ENCODE measurements at regions not wholly inside any gene's neighbourhood (a gene's known extent, or its start where the extent isn't known, plus 50 kb on each side); places are given as distances from the start of the nearest gene placed in this dataset.

DNA sequence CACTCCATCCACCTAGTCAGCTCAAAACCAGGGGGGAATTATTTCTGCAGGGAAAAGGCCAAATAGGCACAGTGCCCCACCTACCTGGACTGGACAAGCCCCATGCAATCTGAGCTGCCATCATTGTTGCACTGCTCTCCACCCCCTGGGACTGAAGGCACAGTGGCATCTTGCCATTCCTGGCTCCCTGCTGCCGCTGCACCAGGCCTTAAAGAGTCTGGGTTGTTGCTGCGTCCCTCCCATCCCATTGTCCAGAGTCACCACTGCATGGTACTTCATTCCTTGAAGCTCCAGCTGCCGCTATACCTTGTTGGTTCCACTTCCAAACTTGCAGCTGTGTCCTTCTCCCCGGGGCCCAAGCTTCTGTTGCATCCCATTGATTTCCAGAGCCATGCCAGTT, 629.7 kb downstream of the STIM2 start:
- DNase-seq (ENCODE audit: low spot score), result no peak

DNA sequence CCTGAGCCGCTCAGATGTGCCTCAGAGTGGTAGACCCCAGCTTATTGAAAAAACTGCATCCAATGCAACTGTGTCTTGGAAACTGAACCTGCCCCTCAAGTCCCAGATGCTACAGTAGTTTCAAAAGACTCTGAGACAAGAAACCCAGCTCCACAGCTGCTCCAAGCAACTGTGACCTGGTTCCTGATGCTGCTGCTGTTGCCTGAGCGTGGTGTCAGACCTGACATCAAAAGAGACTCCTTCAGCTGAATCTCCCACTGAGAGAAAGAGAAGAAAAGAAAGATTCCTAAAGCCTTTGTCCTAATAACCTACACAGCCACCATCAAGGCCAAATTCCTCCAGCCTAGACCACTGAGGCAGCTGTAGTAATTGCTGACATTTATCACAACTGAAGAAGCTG, 630.1 kb downstream of the STIM2 start:
- DNase-seq (ENCODE audit: low spot score), result no peak

DNA sequence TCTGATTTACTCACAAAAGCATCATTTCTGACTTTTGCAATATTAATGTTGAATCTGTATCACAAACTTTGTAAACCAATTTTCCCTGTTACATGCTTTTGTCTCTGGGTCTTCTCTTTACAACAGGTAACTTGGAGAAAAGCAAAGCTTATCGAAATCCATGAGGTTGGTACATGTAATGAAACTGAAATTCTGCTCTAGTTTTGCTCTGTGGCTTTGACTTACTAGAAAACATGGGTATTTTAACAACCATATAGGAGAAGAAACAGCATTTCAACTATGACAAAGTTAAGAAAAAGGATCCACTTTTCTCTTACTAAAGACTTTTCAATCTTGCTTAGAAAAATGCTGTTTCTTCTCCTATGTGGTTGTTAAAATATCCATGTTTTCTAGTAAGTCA, 645.8 kb downstream of the STIM2 start:
- DNase-seq (ENCODE audit: low spot score), result no peak

DNA sequence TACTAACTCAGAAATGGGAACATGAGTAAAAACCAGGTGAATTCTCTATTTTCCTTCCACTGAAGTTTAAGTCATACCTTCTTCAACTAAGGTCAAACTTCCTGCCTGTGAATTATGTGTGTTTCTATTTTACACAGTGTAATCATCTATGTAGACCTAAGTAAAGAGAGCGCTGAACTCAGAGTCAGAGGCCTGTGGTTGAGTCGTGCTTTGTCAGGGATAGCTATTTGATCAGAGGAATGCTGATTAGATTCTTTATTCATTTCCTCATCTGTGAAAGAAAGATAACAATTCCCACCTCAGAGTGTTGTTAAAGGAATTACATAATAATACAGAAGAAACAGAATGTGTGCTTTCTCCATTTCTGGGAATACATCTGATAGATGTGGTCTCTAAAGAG, 654.1 kb downstream of the STIM2 start:
- DNase-seq (ENCODE audit: low spot score), result no peak

DNA sequence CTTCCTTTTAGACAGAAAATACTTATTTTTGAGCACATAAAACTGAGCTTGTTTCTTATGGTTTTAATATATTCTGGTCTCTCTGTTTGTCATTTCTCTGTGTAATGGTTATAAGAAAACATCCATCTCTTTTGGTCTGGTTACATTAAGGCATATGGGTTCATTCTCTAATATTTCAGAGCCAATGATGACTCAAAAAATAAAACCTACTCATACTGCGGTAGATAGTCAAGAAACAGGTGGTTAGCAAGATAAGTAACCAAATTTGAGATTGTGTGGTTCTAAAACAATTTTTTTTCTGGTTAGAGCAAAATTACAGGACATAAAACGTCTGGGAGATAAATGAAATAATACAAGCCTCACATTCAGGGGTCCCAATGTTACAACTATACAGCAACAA, 654.5 kb downstream of the STIM2 start:
- no peak for DNase-seq (ENCODE audit: low spot score)

DNA sequence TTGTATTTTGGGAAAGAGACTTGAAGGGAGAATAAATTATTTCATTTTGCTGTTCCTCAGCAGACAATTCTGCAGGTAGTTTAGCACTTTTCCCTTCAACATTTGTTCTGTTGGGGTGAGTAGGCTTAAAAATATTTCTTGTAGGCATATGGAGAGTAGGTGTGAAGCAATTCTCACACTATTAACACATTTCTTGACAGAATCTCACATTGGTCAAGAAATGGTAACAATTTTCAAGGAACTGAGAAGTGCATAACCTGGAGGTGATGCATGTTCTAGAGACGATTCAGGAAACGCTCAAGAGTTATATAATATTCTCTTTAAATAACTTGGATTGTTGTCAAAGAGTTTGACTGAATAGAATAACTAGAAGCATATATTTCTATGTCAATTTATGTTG, 658.2 kb downstream of the STIM2 start:
- DNase-seq (ENCODE audit: low spot score), result no peak

DNA sequence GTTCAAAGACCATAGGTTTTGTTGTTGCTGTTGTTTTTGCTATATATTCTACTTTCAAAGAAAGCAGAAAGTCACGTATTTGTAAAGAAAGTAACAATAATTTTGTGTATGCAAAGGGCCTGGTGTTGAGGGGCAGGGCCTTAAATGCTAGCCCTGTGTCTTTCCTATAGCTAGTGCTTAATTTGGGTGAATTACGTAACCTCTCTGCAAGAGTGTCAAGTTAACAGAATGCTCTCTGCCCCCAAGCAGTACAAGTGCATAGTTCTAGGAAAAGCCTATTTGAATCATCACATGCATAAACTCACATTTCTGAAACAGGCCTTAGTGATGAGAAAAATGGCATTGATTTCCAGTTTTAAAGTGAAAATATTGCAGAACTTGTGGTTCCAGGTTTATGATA, 663.6 kb downstream of the STIM2 start:
- DNase-seq (ENCODE audit: low spot score), result no peak

DNA sequence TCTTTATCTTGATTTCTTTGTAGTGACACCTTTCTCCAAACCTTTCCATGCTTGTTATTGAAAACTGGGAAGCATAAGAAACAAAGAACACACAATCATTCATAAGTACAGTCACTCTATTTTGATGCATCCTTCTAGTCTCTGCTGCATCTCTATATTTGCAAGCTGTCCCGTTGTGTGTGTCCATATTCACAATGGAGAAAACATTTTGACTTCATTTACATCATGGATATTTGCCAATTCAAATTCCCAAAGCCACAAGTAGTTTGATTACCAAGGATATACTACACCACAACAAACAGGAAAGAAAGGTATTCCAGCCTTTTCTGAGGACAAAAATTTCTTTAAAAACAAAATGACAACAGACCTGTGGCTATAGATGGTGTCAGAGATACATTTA, 673.8 kb downstream of the STIM2 start:
- no peak for DNase-seq (ENCODE audit: low spot score)

DNA sequence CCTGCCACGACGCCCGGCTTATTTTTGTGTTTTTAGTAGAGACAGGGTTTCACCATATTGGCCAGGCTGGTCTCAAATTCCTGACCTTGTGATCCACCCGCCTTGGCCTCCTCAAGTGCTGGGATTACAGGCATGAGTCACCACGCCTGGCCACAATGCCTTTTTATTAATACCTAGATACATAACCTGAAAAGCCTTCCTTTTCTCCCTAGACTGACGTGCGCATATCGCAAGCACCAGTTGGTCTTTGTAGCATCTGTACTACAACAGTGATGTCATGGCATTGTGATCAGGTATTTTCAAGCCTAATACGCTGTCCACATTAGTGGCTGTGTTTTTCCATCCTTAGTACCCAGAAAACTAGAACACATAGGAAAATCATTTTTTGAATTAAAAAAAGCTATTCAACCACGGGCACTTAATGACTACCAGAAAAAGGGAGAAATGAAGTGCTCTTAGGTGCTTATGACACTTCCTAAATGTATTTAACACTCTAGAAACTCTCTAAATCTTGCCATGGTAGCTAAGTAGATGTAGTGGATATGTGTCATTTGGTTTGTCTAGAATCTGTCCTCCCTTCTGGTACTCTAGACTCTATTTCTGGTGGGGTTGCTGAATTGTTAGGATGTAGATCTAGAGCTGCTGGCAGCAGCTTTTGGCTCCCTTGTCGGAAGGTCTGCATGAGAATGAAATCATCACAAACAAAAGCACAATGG, 707.8 kb downstream of the STIM2 start:
- no peak for DNase-seq (ENCODE audit: low spot score)

DNA sequence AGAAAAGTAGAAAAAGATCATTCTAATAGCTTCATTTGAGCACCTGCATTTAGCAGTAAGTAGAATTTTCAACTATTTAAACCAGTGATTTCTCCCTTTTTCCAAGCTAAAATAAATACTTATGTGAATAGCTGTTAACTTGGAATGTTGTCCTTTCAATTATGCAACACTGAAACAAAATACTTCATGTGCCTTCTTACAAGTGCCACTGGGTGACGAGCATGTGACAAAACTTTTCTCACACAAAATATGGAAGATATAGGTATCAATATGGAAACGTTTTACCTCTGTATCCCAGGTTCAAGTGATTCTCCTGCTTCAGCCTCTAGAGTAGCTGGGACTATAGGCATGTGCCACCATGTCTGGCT, 708.3 kb downstream of the STIM2 start:
- no peak for DNase-seq (ENCODE audit: low spot score)

DNA sequence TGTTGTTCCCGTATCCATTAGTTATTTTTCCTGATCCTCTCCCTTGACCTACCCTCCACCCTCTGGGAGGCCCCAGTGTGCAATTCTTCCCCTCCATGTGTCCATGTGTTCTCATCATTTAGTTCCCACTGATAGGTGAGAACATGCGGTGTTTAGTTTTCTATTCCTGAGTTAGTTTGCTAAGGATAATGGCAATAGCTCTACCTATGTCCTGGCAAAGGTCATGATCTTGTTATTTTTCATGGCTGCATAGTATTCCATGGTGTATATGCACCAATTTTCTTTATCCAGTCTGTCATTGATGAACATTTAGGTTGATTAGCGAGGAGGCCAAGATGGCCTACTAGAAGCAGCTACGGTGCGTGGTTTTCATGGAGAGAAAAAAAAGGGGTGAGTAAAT, 714.1 kb downstream of the STIM2 start:
- no peak for DNase-seq (ENCODE audit: low spot score)

DNA sequence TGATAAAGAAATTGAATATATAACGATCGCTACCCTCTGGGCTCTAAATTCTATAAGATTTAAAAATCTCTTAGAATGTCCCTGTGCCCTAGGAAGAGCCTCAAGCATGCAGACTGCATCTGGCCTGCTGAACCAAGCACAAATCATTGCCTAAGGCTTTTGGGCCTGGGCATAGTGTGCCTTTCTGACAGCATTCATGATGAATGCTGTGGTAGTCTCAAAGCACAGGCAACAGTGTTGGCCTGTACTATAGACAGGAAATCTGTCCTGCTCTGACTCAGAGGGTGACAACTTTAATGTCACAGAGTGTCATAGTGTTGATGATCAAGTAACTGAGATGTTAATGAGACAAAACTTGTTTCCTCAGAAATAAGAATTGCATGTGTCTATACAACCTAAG, 717.3 kb downstream of the STIM2 start:
- no peak for DNase-seq (ENCODE audit: low spot score)

DNA sequence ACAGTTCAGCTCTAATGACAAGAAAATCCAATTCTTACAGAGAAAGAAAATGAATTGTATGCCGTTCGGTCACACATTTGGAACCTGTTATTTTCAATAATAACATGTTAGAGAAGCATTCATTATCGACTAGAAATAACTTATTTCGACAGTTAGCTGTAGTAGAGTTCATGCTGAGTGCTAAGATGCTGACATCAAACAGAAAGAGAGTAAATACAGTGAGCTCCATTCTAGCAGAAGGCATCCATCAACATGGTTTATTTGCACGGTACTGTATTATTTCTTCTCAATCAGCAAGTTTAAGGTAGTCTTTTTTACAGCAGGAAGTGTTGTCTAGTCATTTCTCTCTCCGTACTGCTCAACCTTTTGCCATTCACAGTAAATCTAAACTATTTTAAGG, 732.1 kb downstream of the STIM2 start:
- DNase-seq (ENCODE audit: low spot score), result no peak

DNA sequence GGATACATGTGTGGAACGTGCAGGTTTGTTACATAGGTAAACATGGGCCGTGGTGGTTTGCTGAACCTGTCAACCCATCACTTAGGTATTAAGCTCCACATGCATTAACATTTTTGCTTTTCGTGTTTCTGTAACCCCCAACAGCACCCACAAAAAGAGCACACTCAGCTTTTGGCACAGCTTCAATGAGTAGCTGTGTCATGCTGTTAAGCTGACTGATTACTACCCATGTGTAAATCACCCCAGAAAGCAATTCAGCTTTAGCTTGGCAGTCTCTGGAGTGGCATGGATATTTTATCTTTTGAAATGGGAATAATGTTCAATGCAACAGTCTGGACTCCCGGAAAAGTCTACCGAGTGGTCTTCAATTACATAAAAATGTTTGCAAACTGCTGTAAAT, 734.3 kb downstream of the STIM2 start:
- DNase-seq (ENCODE audit: low spot score), result no peak

DNA sequence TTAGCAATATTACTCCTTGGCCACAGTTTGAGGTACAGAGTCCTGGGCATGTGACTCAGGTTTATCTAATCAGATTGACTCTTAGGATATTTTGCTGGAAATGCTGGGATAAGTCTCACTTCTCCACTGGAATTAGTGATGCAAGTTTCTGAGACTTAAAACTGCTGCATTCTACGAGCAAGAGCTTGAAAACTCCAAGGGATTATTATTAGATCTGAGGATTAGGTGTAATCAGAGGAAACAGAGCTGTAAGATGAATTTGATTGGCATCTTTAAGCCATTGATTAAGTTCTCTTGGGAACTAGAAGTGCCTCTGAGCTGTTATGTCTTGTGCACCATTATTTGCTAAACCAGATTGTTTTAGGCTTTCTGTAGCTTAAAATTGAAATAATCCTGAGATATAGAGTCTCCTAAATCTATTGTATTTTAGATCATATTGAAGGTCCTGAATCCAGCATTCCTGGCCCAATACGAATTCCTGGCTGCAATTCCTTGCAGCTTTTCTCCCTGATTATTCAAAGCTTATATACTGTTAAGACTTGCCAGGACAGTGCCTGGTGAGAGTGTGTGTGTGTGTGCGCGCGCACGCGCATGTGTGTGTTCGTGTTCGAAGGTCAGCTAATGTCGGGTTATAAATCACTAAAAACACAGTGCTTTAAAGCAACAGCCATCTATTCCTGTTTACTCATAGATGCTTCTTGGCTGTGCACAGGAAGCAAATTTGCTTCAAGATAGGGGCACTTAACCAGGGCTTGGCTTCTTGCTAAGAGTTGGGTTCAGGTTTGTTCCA, 735.1 kb downstream of the STIM2 start:
- no peak for DNase-seq (ENCODE audit: low spot score)

DNA sequence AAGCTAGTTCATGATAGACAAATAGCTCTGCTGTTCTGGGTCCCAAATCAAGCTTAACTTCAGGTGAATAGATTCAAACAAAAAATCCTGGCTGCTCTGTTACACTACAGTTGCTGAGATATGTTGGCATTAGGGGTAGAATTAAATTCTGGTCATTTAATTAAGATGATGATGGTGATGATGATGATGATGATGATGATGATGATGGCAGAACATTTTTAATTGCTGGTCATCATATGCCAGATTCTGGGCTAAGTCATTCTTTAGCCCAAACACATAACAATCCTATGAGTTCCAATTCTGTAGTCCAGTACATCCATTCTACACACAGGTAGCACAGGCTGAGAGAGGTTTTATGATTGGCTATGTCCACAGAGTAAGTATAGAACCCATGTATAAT, 741.5 kb downstream of the STIM2 start:
- DNase-seq (ENCODE audit: low spot score), result no peak

DNA sequence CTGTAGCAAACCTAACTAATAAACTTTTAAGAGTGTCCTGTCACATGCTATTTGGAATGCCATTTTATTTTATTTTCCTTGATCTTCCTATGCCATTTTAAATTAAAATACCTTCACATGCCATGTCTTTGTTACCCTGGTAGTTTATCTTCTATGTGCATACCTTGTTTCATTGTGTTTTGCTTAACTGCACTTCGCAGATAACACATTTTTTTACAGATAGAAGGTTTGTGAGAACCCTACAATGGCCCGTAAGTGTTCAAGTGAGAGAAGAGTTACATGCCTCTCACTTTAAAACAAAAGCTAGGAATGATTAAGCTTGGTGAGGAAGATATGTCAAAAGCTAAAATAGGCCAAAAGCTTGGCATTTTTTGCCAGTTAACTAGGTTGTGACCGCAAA, 744.1 kb downstream of the STIM2 start:
- DNase-seq (ENCODE audit: low spot score), result no peak

DNA sequence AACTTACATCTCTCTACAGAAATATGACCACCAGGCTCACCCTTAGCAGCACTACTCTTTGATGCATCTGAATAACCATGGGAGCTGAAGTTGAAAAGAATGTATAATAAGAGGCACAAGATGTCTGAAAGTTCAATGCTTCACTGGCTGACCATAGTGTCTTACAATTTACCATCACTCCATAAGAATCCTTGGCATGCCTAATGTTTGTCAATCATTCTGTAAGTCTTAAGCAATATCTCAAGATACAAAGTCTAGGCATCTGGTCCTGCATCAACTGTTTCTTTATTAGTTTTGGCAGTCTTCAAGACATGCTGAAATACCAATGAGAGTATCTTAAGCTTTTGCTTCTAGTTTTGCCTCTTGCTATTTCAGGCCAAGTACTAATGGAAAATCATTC, 755.5 kb downstream of the STIM2 start:
- DNase-seq (ENCODE audit: low spot score), result no peak

DNA sequence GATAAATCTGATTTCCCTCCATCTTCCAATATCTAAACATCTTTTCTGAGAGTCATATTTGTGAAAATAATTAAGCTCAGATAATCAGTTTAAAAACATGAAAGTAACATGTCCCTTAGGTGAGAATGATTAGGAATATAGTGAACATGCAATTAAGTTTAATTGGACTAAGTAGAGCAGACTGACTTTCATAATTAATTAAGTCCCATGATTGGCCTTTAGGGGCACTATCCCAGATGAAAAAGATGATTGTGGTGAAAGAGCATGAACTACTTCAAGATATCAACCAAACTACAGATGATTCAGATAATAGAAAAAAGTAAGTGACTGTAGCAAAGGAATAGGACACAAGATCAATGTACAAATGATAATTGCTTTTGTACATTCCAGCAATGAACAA, 758.8 kb downstream of the STIM2 start:
- DNase-seq (ENCODE audit: low spot score), result peak; percentile 1

DNA sequence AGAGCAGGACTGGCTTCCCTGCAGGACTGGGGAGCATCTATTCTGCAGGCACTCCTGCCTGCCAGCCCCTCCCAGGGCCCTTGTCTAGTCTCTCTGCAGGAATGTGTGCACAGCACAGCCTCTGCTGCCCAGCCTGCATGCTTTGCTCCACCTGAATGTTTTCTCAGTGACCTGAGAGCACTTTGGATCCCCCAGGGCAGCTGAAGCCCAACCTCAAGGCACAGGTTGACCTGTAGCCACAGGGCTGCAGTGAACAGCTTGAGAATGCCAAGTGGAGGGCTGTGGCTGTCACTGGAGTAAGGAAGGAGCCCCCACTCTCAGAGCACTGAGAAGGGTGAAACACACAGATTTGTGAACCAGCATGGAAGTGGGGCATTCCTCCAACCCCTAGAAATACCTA, 760.2 kb downstream of the STIM2 start:
- no peak for DNase-seq (ENCODE audit: low spot score)

DNA sequence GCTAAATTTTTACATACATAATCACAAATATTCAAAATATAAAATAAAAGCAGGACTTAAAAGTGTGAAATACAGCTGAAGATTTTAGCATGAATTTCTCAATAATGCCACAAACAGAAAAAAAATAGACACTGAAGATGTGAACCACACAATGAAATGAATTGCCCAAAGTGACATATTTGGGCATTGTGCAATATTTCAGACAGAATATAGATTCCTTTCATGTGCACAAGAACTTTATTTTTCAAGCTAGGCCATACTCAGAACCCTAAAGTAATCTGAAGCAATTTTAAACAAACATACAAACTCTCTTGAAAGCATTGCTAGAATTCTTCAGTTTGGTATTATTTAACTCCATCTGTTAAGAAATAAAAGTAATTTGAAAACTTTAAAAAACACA, 764.1 kb downstream of the STIM2 start:
- no peak for DNase-seq (ENCODE audit: low spot score)

DNA sequence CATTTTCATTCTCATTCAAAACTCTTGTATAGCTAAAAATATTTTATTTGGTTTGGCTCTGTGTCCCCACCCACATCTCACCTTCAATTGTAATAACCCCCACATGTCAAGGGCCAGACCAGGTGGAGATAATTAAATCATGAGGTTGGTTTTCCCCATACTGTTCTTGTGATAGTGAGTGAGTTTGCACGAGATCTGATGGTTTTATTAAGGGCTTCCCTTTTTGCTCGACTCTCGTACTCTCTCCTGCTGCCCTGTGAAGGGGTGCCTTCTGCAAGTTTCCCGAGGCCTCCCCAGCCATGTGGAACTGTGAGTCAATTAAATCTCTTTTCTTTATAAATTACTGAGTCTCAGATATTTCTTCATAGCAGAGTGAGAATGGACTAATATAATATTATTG, 768.0 kb downstream of the STIM2 start:
- DNase-seq (ENCODE audit: low spot score), result no peak

DNA sequence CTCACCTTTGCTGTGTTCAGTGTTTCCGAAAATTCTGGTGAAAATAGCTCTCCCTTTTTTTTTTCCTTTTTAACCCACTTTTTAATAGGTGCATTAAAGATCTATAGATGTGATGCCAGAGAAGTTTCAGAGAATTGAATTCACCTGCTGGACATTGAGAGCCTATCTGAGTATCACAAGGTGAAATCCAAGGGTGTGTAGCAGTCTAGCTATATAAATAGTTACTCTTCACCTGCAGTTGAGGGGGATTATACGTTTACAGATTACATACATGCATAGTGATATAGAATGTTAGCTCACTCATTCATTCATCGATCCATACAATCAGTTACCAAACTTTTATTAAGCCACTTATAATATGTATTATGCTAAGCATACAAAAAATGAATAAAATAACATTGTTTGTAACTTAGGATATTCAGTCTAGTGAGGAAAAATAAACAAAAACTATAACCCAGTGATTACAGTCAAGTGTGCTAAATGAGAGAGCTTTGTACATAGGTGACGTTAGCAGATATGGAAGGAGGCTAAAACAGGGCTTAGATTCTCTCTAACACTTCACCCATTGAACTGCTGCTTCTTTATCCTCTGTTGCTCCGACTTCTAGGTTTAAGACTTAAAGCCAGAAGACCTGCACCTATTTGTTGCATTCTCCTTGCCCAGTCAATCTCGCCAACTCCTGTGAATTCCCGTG, 769.0 kb downstream of the STIM2 start:
- DNase-seq (ENCODE audit: low spot score), result no peak

Measured in HT-29 (cell line).